OCI-M1 (cell line): ENCODE measurements at regions not wholly inside any gene's neighbourhood (a gene's known extent, or its start where the extent isn't known, plus 50 kb on each side); places are given as distances from the start of the nearest gene placed in this dataset.
"Not testable (repeated sequence)": the region's sequence is repeated elsewhere in the genome, so short reads cannot be mapped to it uniquely, and the experiment has no call there.

Experiments
- DNase-seq: peaks from one replicate; lab custom pipeline; 2025; lab: John Stamatoyannopoulos, UW

- DNase-seq = peak; percentile 3
These were observed 393.6 kb upstream of the PROK2 start for GRCh38 chr3:72178463-72179106.

GRCh38 chr3:72177075-72178050 is 392.4 kb upstream of the PROK2 start:
- peak; percentile 71 for DNase-seq

- DNase-seq = no peak
These were observed 391.6 kb upstream of the PROK2 start for GRCh38 chr3:72176537-72177041.

GRCh38 chr3:72175296-72175858 is 390.4 kb upstream of the PROK2 start:
- no peak for DNase-seq

- no peak for DNase-seq
These were observed 389.9 kb upstream of the PROK2 start for GRCh38 chr3:72174890-72175289.

GRCh38 chr3:72174040-72174439 is 389.1 kb upstream of the PROK2 start:
- no peak for DNase-seq

- DNase-seq = no peak
These were observed 387.0 kb upstream of the PROK2 start for GRCh38 chr3:72171946-72172345.

- no peak for DNase-seq
These were observed 386.5 kb upstream of the PROK2 start for GRCh38 chr3:72171463-72171881.

- peak; percentile 83 for DNase-seq
These were observed 384.9 kb upstream of the PROK2 start for GRCh38 chr3:72169561-72170472.

GRCh38 chr3:72169120-72169519 is 384.2 kb upstream of the PROK2 start:
- no peak for DNase-seq

GRCh38 chr3:72165808-72166207 is 380.9 kb upstream of the PROK2 start:
- no peak for DNase-seq

- DNase-seq = no peak
These were observed 380.4 kb upstream of the PROK2 start for GRCh38 chr3:72165317-72165716.

- no peak for DNase-seq
These were observed 379.7 kb upstream of the PROK2 start for GRCh38 chr3:72164635-72164978.

GRCh38 chr3:72163809-72164634 is 379.1 kb upstream of the PROK2 start:
- DNase-seq = peak; percentile 11

GRCh38 chr3:72162649-72163184 is 377.8 kb upstream of the PROK2 start:
- no peak for DNase-seq

- DNase-seq = no peak
These were observed 377.1 kb upstream of the PROK2 start for GRCh38 chr3:72161881-72162595.

GRCh38 chr3:72161285-72161684 is 376.3 kb upstream of the PROK2 start:
- not testable (repeated sequence) for DNase-seq

GRCh38 chr3:72160351-72160750 is 375.4 kb upstream of the PROK2 start:
- no peak for DNase-seq

- DNase-seq = no peak
These were observed 374.5 kb upstream of the PROK2 start for GRCh38 chr3:72159487-72159886.
